VCaP (cell line): ENCODE measurements at regions not wholly inside any gene's neighbourhood (a gene's known extent, or its start where the extent isn't known, plus 50 kb on each side); places are given as distances from the start of the nearest gene placed in this dataset.

Experiments used
- H3K27ac ChIP-seq: fragments of 450-650 bp; 2 replicates; pipeline ENCODE4 v1.5.1; 2017
- TF ChIP-seq, protein P1 (sequence below): fragments of 450-650 bp; conservative IDR thresholded peaks from 2 replicates; pipeline ENCODE4 v1.5.1; 2017; ENCODE audit warnings: mild to moderate bottlenecking, moderate library complexity

DNA sequence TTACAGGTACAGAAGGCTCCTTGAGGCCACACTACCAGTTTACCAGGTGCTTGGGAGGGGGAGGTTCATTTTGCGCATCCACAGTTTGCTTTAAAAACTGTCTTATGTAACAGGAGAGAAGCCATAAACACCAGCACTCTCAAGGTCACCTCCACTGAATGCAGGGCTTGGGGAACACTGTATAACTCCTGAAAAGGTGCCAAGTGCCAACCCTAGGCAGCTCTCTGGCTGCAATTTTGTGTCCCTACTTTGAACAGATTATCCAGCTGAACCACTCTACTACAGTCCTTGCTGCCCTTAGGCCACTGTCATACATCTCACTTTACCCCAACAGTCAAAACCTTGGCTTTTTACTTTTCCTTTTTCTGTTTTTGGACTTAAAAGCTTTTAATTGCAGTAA, 507.9 kb downstream of the SMARCA1 start:
- TF ChIP-seq, protein P1, sequence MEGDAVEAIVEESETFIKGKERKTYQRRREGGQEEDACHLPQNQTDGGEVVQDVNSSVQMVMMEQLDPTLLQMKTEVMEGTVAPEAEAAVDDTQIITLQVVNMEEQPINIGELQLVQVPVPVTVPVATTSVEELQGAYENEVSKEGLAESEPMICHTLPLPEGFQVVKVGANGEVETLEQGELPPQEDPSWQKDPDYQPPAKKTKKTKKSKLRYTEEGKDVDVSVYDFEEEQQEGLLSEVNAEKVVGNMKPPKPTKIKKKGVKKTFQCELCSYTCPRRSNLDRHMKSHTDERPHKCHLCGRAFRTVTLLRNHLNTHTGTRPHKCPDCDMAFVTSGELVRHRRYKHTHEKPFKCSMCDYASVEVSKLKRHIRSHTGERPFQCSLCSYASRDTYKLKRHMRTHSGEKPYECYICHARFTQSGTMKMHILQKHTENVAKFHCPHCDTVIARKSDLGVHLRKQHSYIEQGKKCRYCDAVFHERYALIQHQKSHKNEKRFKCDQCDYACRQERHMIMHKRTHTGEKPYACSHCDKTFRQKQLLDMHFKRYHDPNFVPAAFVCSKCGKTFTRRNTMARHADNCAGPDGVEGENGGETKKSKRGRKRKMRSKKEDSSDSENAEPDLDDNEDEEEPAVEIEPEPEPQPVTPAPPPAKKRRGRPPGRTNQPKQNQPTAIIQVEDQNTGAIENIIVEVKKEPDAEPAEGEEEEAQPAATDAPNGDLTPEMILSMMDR: no peak
- no peak overlapping the region for H3K27ac ChIP-seq

DNA sequence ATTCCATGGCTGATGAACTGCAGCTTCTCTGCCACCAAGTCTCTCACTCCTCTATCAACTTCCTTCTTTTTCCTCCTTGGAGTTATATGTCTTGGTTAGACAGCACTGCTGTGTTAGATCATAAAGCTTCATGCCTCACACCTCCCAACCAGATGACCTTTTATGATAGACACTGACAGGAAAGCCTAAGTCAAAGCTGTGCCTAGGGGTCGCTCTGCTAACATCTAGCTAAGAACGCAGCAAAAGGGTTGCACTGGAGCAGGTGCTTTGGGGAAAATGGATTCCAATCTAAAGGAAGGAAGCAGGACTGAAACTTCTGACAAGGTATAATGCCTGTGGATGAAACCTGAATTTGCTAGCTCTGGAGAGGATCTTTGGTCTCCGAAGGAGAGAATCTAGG, 509.7 kb downstream of the SMARCA1 start:
- TF ChIP-seq, protein P1: no peak
- H3K27ac ChIP-seq: no peak overlapping the region

DNA sequence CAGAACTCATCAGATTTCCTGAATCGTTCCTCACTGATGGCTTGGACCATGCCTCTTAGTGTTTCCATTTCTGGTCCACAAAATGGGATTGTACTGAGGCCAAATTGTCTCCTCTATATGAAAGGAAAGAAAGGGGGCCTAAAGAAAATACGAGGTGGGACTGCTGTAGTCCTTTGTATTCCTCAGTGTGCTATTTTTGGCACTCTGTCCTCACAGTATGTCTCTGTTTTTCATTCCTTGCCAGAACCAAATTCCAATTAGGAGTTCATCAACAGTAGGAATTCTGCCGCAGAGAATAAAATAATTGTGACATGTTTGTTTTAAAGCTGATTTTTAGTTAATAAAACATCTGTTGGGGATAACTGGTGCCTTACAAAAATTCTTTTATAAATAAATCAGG, 515.7 kb downstream of the SMARCA1 start:
- TF ChIP-seq, protein P1: no peak
- no peak overlapping the region for H3K27ac ChIP-seq

DNA sequence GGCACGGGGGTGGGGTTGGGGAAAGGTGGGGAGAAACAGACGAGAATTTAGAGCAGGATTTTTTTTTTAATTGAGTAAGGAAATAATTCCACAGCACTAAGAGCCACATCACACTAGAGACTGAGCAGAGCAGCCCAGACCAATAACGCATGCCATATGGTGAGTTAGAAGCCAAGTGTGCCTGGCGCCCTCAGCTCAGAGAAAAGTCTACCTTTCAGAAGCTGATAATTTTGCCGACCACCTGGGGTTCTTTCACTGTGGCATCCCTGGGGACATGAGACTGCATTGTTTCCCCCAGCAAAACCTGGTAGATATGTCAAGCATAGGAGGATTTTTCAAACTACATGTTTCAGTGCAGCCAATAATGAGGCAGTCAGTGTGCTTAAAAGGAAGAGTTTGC, 516.8 kb downstream of the SMARCA1 start:
- no peak overlapping the region for H3K27ac ChIP-seq
- TF ChIP-seq, protein P1: no peak

DNA sequence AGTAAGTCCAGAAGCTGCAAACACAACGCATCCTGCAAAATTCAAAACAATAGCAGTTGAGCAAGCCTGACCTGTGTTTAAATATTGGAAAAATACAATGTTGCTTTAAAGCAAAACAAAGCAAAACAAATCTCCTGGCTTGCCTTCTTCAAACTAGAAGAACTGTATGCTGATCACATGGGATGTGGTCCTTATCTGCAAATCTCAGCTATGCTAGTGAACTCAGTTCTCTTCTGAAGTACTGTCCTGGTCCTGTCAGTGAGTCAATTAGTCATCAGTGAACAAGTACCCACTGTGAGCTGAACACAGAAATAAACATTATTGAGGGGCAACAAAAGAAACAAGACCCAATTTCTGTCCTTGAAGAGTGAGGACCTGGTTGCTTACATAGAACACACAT, 522.5 kb downstream of the SMARCA1 start:
- H3K27ac ChIP-seq: no peak overlapping the region
- TF ChIP-seq, protein P1: no peak

DNA sequence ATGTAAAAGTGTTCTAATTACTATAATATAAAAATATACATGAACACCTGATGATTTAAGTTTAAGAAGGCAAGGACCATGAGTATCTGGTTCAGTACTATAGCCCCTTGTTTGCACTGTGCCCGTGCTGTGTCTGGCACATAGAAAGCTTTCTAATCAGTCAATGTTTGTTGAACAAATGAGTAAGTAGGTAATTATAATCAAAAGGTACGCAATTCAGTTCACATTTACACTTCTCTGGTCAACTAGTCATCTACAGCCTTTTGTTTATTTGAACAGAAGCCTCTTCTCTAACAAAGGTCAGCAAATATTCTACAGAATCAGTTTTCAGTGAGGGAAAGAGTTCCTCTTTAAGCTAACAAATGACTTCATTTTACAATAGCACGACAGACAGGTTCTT, 523.3 kb downstream of the SMARCA1 start:
- TF ChIP-seq, protein P1: no peak
- no peak overlapping the region for H3K27ac ChIP-seq

DNA sequence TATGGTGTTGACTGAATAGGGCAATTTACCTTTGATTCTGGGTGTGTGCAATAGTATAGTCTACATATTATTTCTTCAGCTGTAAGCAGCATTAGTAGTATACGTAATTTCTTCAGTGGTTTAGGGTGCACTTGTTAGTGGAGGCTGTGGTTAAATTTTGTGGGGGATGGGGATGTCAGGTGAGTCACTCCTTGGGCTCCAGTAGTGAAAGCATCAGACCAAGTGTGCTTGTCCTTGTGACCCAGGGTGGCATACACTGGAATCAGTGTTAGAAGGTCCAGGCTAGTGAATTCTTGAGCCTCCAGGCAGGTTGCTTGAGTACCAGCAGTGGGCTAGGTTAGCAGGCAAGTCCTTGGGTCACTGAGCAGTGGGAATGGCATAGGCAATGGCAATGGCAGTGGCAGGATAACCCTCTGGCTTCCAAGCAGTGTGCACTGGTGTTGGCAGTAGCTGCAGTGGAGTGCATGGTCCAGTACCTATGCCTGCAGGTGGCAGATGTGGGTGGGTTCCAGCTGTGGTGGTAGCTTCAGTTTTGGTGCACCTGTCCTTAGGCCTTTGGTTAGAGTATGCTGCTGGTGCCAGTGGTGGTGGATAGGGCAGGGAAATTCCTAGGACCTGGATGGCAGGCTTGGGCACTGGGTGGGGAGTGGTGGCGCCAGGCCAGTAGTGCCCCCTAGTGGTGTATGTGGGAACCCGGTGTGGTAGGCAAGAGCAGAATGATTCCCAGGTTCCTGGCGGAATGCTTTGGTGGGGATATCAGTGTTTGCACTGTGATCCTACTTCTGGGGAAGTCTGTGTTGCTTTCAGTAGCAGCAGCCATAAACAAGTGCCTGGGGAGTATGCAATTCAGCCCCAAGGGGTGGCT, 531.0 kb downstream of the SMARCA1 start:
- no peak overlapping the region for H3K27ac ChIP-seq
- TF ChIP-seq, protein P1: no peak
